ENCODE measurements at regions not wholly inside any gene's neighbourhood (a gene's known extent, or its start where the extent isn't known, plus 50 kb on each side); places are given as distances from the start of the nearest gene placed in this dataset.

GRCh38 chr7:13489386-13489785 lies 500.1 kb downstream of the ETV1 start:
- H3K27me3 ChIP-seq (ENCODE audit: insufficient read depth, low read depth): no peaks in the 10 kb centered on the region
- H3K4me1 ChIP-seq (ENCODE audit: low read depth, poor library complexity, severe bottlenecking): peaks cover 7% of the 10 kb centered on the region
- H4K20me1 ChIP-seq (ENCODE audit: insufficient read depth): no peaks in the 10 kb centered on the region
- no peak overlapping the region for H2AFZ ChIP-seq (ENCODE audit: low read depth)
- no peaks in the 10 kb centered on the region for H3K36me3 ChIP-seq (ENCODE audit: insufficient read depth)
- H3K4me2 ChIP-seq: no peak overlapping the region
- no peak overlapping the region for H3K27ac ChIP-seq
- no peaks in the 10 kb centered on the region for H3K79me2 ChIP-seq (ENCODE audit: insufficient read depth, low read depth)
- TF ChIP-seq CTCF (conservative IDR thresholded peaks at IDR 0.05; ENCODE audit: low read depth, low read length): no peak
- no peak overlapping the region for H3K4me3 ChIP-seq (IDR thresholded peaks at IDR 0.05; ENCODE audit: insufficient read depth, low read depth, low read length)
- H3K9ac ChIP-seq: no peak overlapping the region

GRCh38 chr7:13496976-13497375 lies 492.5 kb downstream of the ETV1 start:
- Histone ChIP-seq H3K27ac (no peak overlapping the region), H2AFZ (ENCODE audit: low read depth) (no peak overlapping the region), H3K4me2 (no peak overlapping the region), H3K4me3 (IDR thresholded peaks at IDR 0.05; ENCODE audit: insufficient read depth, low read depth, low read length) (no peak overlapping the region), H4K20me1 (ENCODE audit: insufficient read depth) (no peaks in the 10 kb centered on the region), H3K27me3 (ENCODE audit: insufficient read depth, low read depth) (no peaks in the 10 kb centered on the region), H3K4me1 (ENCODE audit: low read depth, poor library complexity, severe bottlenecking) (no peaks in the 10 kb centered on the region), H3K9ac (no peak overlapping the region), H3K79me2 (ENCODE audit: insufficient read depth, low read depth) (no peaks in the 10 kb centered on the region), H3K36me3 (ENCODE audit: insufficient read depth) (no peaks in the 10 kb centered on the region)
- no peak for TF ChIP-seq CTCF (conservative IDR thresholded peaks at IDR 0.05; ENCODE audit: low read depth, low read length)

GRCh38 chr7:13508586-13508985 lies 480.9 kb downstream of the ETV1 start:
- no peaks in the 10 kb centered on the region for H3K4me1 ChIP-seq (ENCODE audit: low read depth, poor library complexity, severe bottlenecking)
- no peaks in the 10 kb centered on the region for H4K20me1 ChIP-seq (ENCODE audit: insufficient read depth)
- no peaks in the 10 kb centered on the region for H3K36me3 ChIP-seq (ENCODE audit: insufficient read depth)
- no peak for TF ChIP-seq CTCF (conservative IDR thresholded peaks at IDR 0.05; ENCODE audit: low read depth, low read length)
- H3K27me3 ChIP-seq (ENCODE audit: insufficient read depth, low read depth): no peaks in the 10 kb centered on the region
- H3K79me2 ChIP-seq (ENCODE audit: insufficient read depth, low read depth): no peaks in the 10 kb centered on the region
- no peak overlapping the region for H2AFZ ChIP-seq (ENCODE audit: low read depth)
- no peak overlapping the region for H3K4me2 ChIP-seq
- H3K4me3 ChIP-seq (IDR thresholded peaks at IDR 0.05; ENCODE audit: insufficient read depth, low read depth, low read length): no peak overlapping the region
- H3K9ac ChIP-seq: no peak overlapping the region
- H3K27ac ChIP-seq: no peak overlapping the region

GRCh38 chr7:13518738-13519137 lies 470.7 kb downstream of the ETV1 start:
- H3K4me1 ChIP-seq (ENCODE audit: low read depth, poor library complexity, severe bottlenecking): no peaks in the 10 kb centered on the region
- H3K79me2 ChIP-seq (ENCODE audit: insufficient read depth, low read depth): no peaks in the 10 kb centered on the region
- H3K4me2 ChIP-seq: no peak overlapping the region
- H3K36me3 ChIP-seq (ENCODE audit: insufficient read depth): no peaks in the 10 kb centered on the region
- no peak overlapping the region for H3K9ac ChIP-seq
- no peaks in the 10 kb centered on the region for H4K20me1 ChIP-seq (ENCODE audit: insufficient read depth)
- H2AFZ ChIP-seq (ENCODE audit: low read depth): no peak overlapping the region
- H3K4me3 ChIP-seq (IDR thresholded peaks at IDR 0.05; ENCODE audit: insufficient read depth, low read depth, low read length): no peak overlapping the region
- H3K27me3 ChIP-seq (ENCODE audit: insufficient read depth, low read depth): no peaks in the 10 kb centered on the region
- H3K27ac ChIP-seq: no peak overlapping the region
- no peak for TF ChIP-seq CTCF (conservative IDR thresholded peaks at IDR 0.05; ENCODE audit: low read depth, low read length)

- Histone ChIP-seq H3K4me2 (no peak overlapping the region), H4K20me1 (ENCODE audit: insufficient read depth) (no peaks in the 10 kb centered on the region), H3K79me2 (ENCODE audit: insufficient read depth, low read depth) (no peaks in the 10 kb centered on the region), H3K27ac (no peak overlapping the region), H3K9ac (no peak overlapping the region), H3K36me3 (ENCODE audit: insufficient read depth) (no peaks in the 10 kb centered on the region), H3K4me1 (ENCODE audit: low read depth, poor library complexity, severe bottlenecking) (peaks cover 11% of the 10 kb centered on the region), H3K27me3 (ENCODE audit: insufficient read depth, low read depth) (no peaks in the 10 kb centered on the region), H3K4me3 (IDR thresholded peaks at IDR 0.05; ENCODE audit: insufficient read depth, low read depth, low read length) (no peak overlapping the region), H2AFZ (ENCODE audit: low read depth) (no peak overlapping the region)
- TF ChIP-seq CTCF (conservative IDR thresholded peaks at IDR 0.05; ENCODE audit: low read depth, low read length): no peak
Measured at GRCh38 chr7:13524076-13524475, 465.4 kb downstream of the ETV1 start.

Measured in KMS-11 (cell line).